Mesodermal cell (in vitro differentiated cells): ENCODE measurements at regions not wholly inside any gene's neighbourhood (a gene's known extent, or its start where the extent isn't known, plus 50 kb on each side); places are given as distances from the start of the nearest gene placed in this dataset.
"Not testable (repeated sequence)": the region's sequence is repeated elsewhere in the genome, so short reads cannot be mapped to it uniquely, and the experiment has no call there.

Experiments
- H3K27ac ChIP-seq: 2 replicates; pipeline ENCODE4 v1.7.0; 2013; ENCODE audit warnings: mild to moderate bottlenecking, low read depth, low read length, moderate library complexity; ENCODE audit not compliant: severe bottlenecking
- H3K36me3 ChIP-seq: 2 replicates; pipeline ENCODE4 v1.7.1; 2013; ENCODE audit warnings: mild to moderate bottlenecking, low read length, moderate library complexity; ENCODE audit not compliant: control insufficient read depth, insufficient read depth
- H3K4me1 ChIP-seq: one replicate; pipeline ENCODE4 v1.7.1; 2013; ENCODE audit warnings: mild to moderate bottlenecking, low read length; ENCODE audit not compliant: insufficient read depth, control insufficient read depth, poor library complexity, severe bottlenecking
- H3K4me3 ChIP-seq: 2 replicates; pipeline ENCODE4 v1.7.0; 2013; ENCODE audit warnings: low read length, control low read depth, mild to moderate bottlenecking; ENCODE audit not compliant: insufficient read depth, poor library complexity, severe bottlenecking; ENCODE audit errors: extremely low read depth
- H3K9me3 ChIP-seq: 2 replicates; pipeline ENCODE4 v1.7.1; 2013; ENCODE audit warnings: mild to moderate bottlenecking, low read length, moderate library complexity; ENCODE audit not compliant: control insufficient read depth
- WGBS, 2 experiments: methylation state at CpG; one replicate each; pipeline ENCODE4 v1.1.5; 2013; ENCODE audit warnings: missing lambda C conversion rate in 2 of 2; ENCODE audit not compliant: insufficient coverage in 2 of 2; 5-methylcytosine and 5-hydroxymethylcytosine counted together

DNA sequence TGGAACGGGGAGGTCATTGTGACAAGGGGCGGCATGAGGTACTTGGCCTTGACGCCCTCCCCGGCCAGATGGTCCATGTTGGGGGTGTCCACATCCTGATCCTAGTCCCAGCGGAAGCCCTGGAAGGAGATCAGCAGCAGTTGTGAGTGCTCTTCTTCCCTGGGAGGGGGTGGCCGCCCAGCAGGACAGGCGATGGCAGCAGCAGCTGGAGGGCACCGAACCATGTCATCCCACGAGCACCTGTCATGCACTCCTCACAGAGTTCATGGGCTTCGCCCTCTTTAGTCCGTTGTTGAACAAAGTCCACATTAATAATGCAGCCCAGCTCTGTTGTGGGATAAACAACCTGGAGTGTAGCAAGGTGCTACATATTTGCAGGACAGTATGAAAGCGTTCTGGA lies 130.7 kb downstream of the UNC93B1 start:
- H3K27ac ChIP-seq, H3K4me3 ChIP-seq, H3K36me3 ChIP-seq, H3K9me3 ChIP-seq, H3K4me1 ChIP-seq: not testable (repeated sequence)
- WGBS, 2 experiments: 87 to 89% methylated on average over 9 to 11 of the region's 12 CpGs

DNA sequence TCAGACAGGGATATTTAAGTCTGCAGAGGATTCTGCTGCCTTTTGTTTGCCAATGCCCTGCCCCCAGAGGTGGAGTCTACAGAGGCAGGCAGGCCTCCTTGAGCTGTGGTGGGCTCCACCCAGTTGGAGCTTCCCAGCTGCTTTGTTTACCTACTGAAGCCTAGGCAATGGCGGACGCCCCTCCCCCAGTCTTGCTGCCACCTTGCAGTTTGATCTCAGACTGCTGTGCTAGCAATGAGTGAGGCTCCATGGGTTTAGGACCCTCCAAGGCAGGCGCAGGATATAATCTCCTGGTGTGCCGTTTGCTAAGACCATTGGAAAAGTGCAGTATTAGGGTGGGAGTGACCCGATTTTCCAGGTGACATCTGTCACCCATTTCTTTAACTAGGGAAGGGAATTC lies 132.7 kb downstream of the UNC93B1 start:
- not testable (repeated sequence) for H3K27ac ChIP-seq, H3K4me1 ChIP-seq, H3K9me3 ChIP-seq, H3K4me3 ChIP-seq, H3K36me3 ChIP-seq
- WGBS, 2 experiments: 87 to 97% methylated on average over 4 of the region's 5 CpGs

DNA sequence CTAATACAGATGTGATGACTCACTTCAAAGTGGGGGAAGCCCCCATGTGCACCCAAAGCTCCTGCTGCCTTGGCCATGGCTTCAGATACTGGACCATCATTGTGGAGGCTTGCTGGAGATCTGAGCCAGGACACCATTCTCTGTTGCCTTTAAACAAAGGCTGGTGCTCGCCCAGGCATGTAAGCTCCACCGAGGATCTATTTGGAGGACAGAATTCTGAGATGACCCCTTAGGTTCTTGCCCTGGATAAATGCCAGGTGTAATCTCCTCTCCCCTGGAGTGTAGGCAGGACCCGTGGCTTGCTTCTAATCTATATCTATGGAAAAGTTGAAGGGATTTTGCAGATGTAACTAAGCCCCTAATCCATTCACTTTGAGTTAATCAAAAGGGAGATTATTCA lies 141.0 kb downstream of the UNC93B1 start:
- WGBS, 2 experiments: 80% methylated on average over 1 of the region's 3 CpGs; no CpG with 5 or more reads in 1 of the 2 experiments
- H3K27ac ChIP-seq, H3K4me3 ChIP-seq, H3K4me1 ChIP-seq, H3K9me3 ChIP-seq, H3K36me3 ChIP-seq: not testable (repeated sequence)

DNA sequence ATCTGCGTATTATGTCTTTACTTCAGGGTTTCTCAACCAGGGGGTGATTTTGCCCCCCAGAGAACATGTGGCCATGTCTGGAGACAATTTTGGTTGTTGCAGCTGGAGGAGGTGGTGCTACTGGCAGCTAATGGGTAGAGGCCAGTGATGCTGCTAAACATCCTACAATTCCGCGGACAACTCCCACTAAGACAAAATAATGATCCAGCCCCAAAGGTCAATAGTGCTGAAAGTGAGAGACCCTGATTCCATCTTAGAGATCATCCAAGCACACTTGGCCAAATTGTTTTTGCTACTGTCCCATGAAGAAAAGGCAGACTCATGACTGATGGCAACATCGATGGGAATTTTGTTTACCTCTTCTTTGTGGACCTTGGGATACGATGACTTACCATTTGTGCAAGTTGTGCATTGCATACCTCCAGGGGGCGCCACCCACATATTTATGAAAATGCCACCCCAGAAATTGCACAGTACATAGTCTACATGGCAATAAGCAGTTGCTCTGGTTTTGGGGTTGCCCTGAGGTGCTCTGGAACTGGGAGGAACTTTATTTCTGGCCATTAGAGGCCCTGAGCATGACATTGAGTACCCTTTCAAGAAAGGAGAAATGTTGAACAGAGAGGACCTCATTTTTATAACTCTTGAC lies 144.3 kb downstream of the UNC93B1 start:
- H3K9me3 ChIP-seq, H3K4me3 ChIP-seq, H3K4me1 ChIP-seq, H3K27ac ChIP-seq, H3K36me3 ChIP-seq: not testable (repeated sequence)
- WGBS, 2 experiments: no CpG with 5 or more reads among the region's 6 CpGs

DNA sequence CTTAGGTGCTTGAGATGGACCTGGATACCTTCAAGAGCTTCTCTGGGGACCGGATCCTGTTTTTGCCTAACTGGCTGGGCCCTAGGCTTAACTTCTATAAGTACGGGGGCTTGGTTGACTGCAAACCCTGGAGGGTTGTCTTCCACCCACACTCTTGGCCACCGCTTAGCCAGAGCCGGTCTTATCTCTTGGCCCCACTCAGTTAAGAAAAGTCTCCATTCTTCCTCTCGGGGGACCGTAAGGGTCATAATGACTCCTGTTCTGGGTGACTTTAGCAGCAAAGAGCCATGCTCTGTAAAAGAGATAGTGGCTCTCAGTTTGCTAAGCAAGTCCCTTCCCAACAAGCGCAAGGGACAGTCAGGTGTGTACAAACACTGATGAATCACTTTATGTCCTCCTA lies 153.2 kb downstream of the UNC93B1 start:
- H3K36me3 ChIP-seq, H3K27ac ChIP-seq, H3K4me3 ChIP-seq, H3K4me1 ChIP-seq, H3K9me3 ChIP-seq: not testable (repeated sequence)
- 92 to 95% methylated on average over 7 of the region's 7 CpGs for WGBS, 2 experiments

DNA sequence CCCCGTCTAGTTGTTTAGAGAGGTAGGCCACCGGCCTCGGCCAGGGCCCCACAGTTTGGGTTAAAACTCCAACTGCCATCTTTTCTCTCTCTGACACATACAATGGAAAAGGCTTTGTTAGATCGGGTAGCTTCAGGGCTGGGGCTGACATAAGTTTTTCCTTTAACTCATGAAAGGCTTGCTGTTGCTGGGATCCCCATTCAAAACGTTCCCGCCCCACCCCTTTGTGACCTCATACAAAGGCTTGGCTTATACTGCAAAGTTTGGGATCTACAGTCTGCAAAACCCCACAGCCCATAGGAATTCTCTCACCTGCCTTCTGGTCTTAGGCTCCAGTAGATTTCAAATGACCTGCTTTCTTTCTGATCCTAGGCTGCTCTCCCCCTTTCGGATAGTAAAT lies 154.1 kb downstream of the UNC93B1 start:
- not testable (repeated sequence) for H3K4me3 ChIP-seq, H3K4me1 ChIP-seq, H3K27ac ChIP-seq, H3K36me3 ChIP-seq, H3K9me3 ChIP-seq
- 71% methylated on average over 1 of the region's 7 CpGs; no CpG with 5 or more reads in 1 of the 2 experiments for WGBS, 2 experiments

DNA sequence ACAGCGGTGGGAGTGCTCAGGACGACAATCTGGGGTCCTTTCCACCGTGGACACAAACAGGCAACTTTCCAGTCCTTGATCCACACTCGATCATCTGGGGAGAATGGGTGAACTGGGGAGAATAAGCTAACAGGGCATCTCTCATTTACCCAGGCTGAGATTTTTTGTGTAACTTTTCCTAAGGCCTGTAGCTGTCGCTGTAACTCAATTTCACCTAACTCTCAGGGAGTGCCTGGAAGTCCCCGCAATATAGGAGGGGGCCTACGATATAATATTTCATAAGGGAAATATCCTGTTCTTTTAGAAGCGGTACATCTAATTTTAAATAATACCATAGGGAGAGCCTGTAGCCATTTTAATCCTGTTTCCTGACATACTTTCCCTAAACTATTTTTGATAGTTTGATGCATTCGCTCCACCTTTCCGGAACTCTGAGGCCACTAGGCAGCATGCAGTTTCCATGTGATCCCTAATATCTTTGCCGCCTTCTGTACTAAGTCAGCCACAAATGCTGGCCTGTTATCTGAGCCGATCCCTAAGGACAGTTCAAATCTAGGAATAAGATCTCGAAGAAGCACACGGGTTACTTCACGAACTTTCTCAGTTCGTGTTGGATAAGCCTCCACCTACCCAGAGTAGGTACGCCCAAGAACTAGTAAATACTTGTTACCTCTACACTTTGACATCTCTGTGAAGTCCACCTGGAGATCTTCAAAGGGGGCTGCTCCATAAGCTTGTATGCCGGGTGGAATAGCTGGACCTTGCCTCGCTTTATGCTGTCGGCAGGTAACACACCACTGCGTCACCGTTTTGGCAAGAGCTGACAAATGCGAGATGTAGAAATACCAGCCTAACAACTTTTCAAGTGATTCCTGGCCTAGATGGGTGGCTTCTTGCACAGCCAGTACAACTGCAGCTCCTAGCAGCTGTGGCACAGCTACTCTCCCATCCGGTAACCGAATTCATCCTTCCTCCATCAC lies 155.7 kb downstream of the UNC93B1 start:
- not testable (repeated sequence) for H3K9me3 ChIP-seq, H3K4me1 ChIP-seq, H3K27ac ChIP-seq, H3K4me3 ChIP-seq, H3K36me3 ChIP-seq
- 76 to 96% methylated on average over 4 to 12 of the region's 25 CpGs for WGBS, 2 experiments

DNA sequence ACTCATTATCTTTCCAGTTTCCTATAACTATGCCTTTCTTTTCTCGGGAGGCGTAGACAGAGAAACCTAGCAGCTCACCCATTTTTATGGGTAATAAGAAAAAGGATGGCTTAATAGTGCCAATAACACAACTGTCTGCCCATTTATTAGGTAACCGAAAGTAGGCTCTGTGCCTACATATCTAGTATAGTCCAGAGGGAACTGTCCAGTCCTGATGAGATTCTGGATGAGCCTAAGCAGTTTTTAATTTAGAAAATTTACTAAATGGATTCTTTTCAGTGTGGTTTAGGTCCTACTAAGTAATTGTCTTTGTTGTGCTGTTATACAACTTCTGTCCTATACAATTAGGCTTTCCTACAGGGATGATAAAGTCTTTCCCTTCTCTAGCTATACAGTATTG lies 157.6 kb downstream of the UNC93B1 start:
- not testable (repeated sequence) for H3K9me3 ChIP-seq, H3K4me1 ChIP-seq, H3K36me3 ChIP-seq, H3K27ac ChIP-seq, H3K4me3 ChIP-seq
- WGBS, 2 experiments: 100% methylated on average over 1 of the region's 3 CpGs; no CpG with 5 or more reads in 1 of the 2 experiments

DNA sequence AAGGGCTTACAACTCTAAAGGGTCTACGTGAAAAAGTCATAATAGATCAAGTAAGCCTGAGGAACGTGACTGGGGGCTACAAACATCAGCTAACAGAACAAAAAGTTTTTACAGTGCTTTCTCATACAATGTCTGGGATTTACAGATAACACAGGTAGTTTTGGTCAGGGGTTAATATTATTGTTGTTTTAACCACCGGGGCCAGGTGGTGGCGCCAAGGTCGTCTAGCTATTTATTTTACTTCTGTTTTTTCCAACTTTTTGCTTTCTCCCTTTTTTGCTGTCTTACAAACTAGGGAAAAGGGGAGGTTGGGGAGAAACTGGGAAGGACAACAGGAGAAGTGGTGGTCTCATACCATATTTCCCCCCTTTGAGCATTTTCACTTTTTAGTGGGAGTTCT lies 158.6 kb downstream of the UNC93B1 start:
- H3K9me3 ChIP-seq, H3K4me1 ChIP-seq, H3K4me3 ChIP-seq, H3K36me3 ChIP-seq, H3K27ac ChIP-seq: not testable (repeated sequence)
- WGBS, 2 experiments: 40% methylated on average over 1 of the region's 5 CpGs; no CpG with 5 or more reads in 1 of the 2 experiments

DNA sequence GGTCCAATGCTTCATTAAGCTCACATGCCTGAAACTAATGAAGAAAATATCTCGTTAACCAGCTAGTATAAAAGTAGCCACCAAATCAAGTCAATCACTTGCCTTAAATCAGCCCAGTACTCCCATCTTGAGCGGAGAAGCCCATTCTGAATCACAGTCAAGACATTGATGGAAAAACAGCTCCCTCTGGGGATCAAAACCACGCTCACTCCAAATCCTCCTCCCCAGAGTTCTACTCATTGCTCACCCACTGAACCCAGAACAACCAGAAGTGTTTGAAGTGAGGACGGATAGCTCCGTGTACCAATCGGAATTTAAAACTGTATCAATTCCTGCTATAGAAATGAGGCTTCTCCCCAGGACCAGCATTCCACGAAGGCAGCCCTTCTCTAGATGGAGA lies 163.3 kb downstream of the UNC93B1 start:
- not testable (repeated sequence) for H3K36me3 ChIP-seq, H3K9me3 ChIP-seq, H3K4me1 ChIP-seq, H3K4me3 ChIP-seq, H3K27ac ChIP-seq
- WGBS, 2 experiments: 40% methylated on average over 1 of the region's 7 CpGs; no CpG with 5 or more reads in 1 of the 2 experiments

DNA sequence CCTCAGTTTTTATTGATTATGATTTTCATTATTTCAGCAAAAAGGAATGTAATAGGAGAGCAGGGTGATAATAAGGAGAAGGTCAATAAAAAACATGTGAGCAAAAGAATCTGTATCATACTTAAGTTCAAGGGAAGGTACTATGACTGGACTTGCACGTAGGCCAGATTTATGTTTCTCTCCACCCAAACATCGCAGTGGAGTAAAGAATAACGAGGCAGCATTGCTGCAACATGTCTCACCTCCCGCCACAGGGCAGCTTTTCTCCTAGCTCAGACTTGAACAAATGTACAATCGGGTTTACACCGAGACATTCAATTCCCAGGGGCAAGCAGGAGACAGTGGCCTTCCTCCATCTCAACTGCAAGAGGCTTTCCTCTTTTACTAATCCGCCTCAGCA lies 155.7 kb upstream of the ALDH3B2 start:
- not testable (repeated sequence) for H3K36me3 ChIP-seq, H3K4me1 ChIP-seq, H3K4me3 ChIP-seq, H3K9me3 ChIP-seq, H3K27ac ChIP-seq
- WGBS, 2 experiments: no CpG with 5 or more reads among the region's 7 CpGs
